Naive thymus-derived CD4-positive, alpha-beta T cell (primary cell): ENCODE measurements at regions not wholly inside any gene's neighbourhood (a gene's known extent, or its start where the extent isn't known, plus 50 kb on each side); places are given as distances from the start of the nearest gene placed in this dataset.

Experiments
- ATAC-seq: fragments of 150-1000 bp; cut with Tn5 transposase; 2 replicates; pipeline ENCODE4 v1.10.0; 2021; ENCODE audit warnings: mild to moderate bottlenecking, moderate library complexity
- CTCF ChIA-PET: fragments of 350-600 bp; sonication (Branson Sonifier 250); formaldehyde crosslinking; loops from one replicate; lab custom pipeline; 2021; ENCODE audit warnings: antibody characterized with exemption; lab: Charles Lee
- POLR2A ChIA-PET: fragments of 350-600 bp; sonication (Branson Sonifier 250); formaldehyde crosslinking; loops from one replicate; lab custom pipeline; 2021; ENCODE audit warnings: antibody characterized with exemption, inconsistent platforms; lab: Charles Lee
- DNase-seq, 9 donors: peaks; one replicate each; pipeline versions ENCODE4 v3.0.0 to v3.0.0-alpha.2; 2020 to 2022; ENCODE audit warnings: mixed read lengths in 1 of 9
- H3K27ac ChIP-seq: one replicate; pipeline ENCODE4 v1.7.0; 2013; ENCODE audit warnings: mild to moderate bottlenecking, low read depth, low read length, moderate library complexity
- H3K27me3 ChIP-seq, 2 donors: one replicate each; pipeline ENCODE4 v1.7.0; 2013; ENCODE audit warnings: low read length in 2 of 2, mild to moderate bottlenecking in 2 of 2, moderate library complexity in 2 of 2; ENCODE audit not compliant: control insufficient read depth in 2 of 2, insufficient read depth in 2 of 2
- H3K36me3 ChIP-seq, 3 experiments: 1 replicate in 2 of 3; 2 replicates in 1 of 3; pipeline ENCODE4 v1.7.0; 2013; ENCODE audit warnings: low read length in 3 of 3, mild to moderate bottlenecking in 3 of 3, moderate library complexity in 1 of 3; ENCODE audit not compliant: insufficient read depth in 3 of 3, control insufficient read depth in 2 of 3
- H3K4me1 ChIP-seq, 2 donors: one replicate each; pipeline ENCODE4 v1.7.0; 2013; ENCODE audit warnings: low read length in 2 of 2, mild to moderate bottlenecking in 2 of 2, moderate library complexity in 1 of 2; ENCODE audit not compliant: control insufficient read depth in 2 of 2, insufficient read depth in 2 of 2
- H3K4me3 ChIP-seq: 2 replicates; pipeline ENCODE4 v1.7.0; 2013; ENCODE audit warnings: mild to moderate bottlenecking, low read length
- H3K9me3 ChIP-seq, 3 experiments: 1 replicate in 2 of 3; 2 replicates in 1 of 3; pipeline ENCODE4 v1.7.0; 2013; ENCODE audit warnings: low read length in 3 of 3; ENCODE audit not compliant: control insufficient read depth in 2 of 3
- H3K27ac Mint-ChIP-seq, 9 donors: one replicate each; pipeline ENCODE4 v1.8.0; 2020 to 2022; ENCODE audit warnings: mixed read lengths in 9 of 9, mild to moderate bottlenecking in 8 of 9, moderate library complexity in 5 of 9, inconsistent platforms in 2 of 9
- H3K27me3 Mint-ChIP-seq, 5 donors: one replicate each; pipeline ENCODE4 v1.8.0; 2021 to 2022; ENCODE audit warnings: mixed read lengths in 5 of 5, mild to moderate bottlenecking in 1 of 5
- H3K36me3 Mint-ChIP-seq, 5 donors: one replicate each; pipeline ENCODE4 v1.8.0; 2020 to 2022; ENCODE audit warnings: mixed read lengths in 5 of 5, mild to moderate bottlenecking in 3 of 5, inconsistent platforms in 1 of 5
- H3K4me1 Mint-ChIP-seq, 7 donors: one replicate each; pipeline ENCODE4 v1.8.0; 2020 to 2022; ENCODE audit warnings: mixed read lengths in 7 of 7, mild to moderate bottlenecking in 3 of 7, inconsistent platforms in 1 of 7
- H3K4me3 Mint-ChIP-seq, 10 donors: one replicate each; pipeline ENCODE4 v1.8.0; 2020 to 2022; ENCODE audit warnings: mild to moderate bottlenecking in 10 of 10, mixed read lengths in 10 of 10, moderate library complexity in 6 of 10, inconsistent platforms in 2 of 10
- H3K9me3 Mint-ChIP-seq, 11 donors: one replicate each; pipeline ENCODE4 v1.8.0; 2020 to 2022; ENCODE audit warnings: mixed read lengths in 11 of 11, mild to moderate bottlenecking in 4 of 11, inconsistent platforms in 1 of 11, moderate library complexity in 1 of 11
- intact Hi-C, 2 donors: fragments of 100-400 bp; cut with micrococcal nuclease; formaldehyde crosslinking; loops; one replicate each; pipeline ENCODE4 v1.15.1; 2023

DNA sequence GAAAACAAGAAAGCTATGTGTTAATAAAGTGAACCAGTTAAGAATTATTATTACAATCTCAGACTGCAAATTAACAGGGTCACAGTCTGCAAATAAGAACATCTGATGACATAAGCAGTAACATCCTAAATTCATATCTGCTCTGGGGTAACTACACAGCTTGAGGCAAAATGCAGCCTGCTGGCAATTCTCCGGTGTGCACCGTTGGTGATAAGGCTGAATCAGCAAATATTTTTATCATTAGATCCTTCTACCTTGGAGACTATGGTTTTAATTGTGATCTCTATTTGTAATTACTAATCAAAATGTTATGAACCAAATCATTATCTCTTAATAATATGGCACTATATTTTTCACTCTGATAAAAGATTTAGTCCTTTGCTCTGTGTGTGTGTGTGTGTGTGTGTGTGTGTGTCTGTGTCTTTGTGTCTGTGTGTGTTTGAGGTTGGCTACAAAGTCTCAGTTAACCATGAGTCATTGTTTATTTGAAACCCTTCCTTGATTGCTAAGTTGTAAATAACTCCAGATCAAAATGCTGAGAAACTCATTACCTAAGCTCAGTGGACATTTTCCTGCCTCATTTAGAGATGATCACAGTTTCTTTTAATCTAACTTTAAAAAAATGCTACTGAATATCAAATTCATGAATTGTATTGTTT, 442.6 kb downstream of the GXYLT1 start:
- no peaks in the 10 kb centered on the region for H3K27me3 ChIP-seq
- H3K27ac ChIP-seq = no peak overlapping the region
- Mint-ChIP-seq H3K27me3 (no peaks in the 10 kb centered on the region), H3K36me3 (no peaks in the 10 kb centered on the region), H3K4me1 (peaks cover 0 to 1% (median 0%) of the 10 kb centered on the region in 7 donors), H3K27ac (no peak overlapping the region), H3K4me3 (no peak overlapping the region), H3K9me3 (peaks cover 0 to 3% (median 0%) of the 10 kb centered on the region in 11 donors)
- H3K4me1 ChIP-seq = no peaks in the 10 kb centered on the region
- intact Hi-C loops = no loop called here
- H3K4me3 ChIP-seq = no peak overlapping the region
- ATAC-seq (no peak), DNase-seq (no peak)
- H3K36me3 ChIP-seq = no peaks in the 10 kb centered on the region
- POLR2A ChIA-PET = no interaction called here
- CTCF ChIA-PET = no interaction called here
- H3K9me3 ChIP-seq = no peaks in the 10 kb centered on the region

DNA sequence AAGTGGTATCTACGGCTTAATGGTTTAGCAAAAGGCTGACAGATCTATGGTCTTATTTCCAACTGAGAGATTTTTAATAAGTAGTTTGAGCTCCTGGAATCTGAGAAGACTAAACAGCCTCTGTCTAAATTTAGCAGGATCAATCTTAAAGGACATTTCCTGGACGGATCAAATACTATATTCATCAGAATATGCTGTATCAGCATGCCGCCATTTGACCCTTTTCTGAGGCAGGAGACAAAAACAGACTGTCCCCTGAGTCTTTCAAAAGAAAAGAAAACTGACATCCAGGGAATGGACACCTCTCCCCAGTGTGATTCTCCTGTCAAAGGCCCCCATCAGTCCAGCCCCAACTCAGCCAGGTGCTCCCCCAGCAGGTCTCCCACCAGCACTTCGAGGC, 443.7 kb downstream of the GXYLT1 start:
- no peak overlapping the region for H3K4me3 Mint-ChIP-seq
- Histone ChIP-seq H3K27ac (no peak overlapping the region), H3K9me3 (no peaks in the 10 kb centered on the region), H3K4me1 (no peaks in the 10 kb centered on the region), H3K4me3 (no peak overlapping the region), H3K36me3 (no peaks in the 10 kb centered on the region), H3K27me3 (no peaks in the 10 kb centered on the region)
- no peak for DNase-seq
- peaks cover 0 to 1% (median 0%) of the 10 kb centered on the region in 7 donors for H3K4me1 Mint-ChIP-seq
- no peak overlapping the region for H3K27ac Mint-ChIP-seq
- no peaks in the 10 kb centered on the region for H3K27me3 Mint-ChIP-seq
- H3K9me3 Mint-ChIP-seq = peaks cover 0 to 3% (median 0%) of the 10 kb centered on the region in 11 donors
- no peak for ATAC-seq
- ChIA-PET CTCF (no interaction called here), POLR2A (no interaction called here)
- no peaks in the 10 kb centered on the region for H3K36me3 Mint-ChIP-seq
- intact Hi-C loops = no loop called here

GRCh38 chr12:41699658-41700057, 445.0 kb downstream of the GXYLT1 start:
- no peak overlapping the region for H3K27ac ChIP-seq
- no peaks in the 10 kb centered on the region for H3K36me3 ChIP-seq
- ChIA-PET CTCF (no interaction called here), POLR2A (no interaction called here)
- peaks cover 0 to 3% (median 0%) of the 10 kb centered on the region in 11 donors for H3K9me3 Mint-ChIP-seq
- no peaks in the 10 kb centered on the region for H3K4me1 ChIP-seq
- no peak overlapping the region for H3K4me3 ChIP-seq
- no peaks in the 10 kb centered on the region for H3K27me3 Mint-ChIP-seq
- peaks cover 0 to 1% (median 0%) of the 10 kb centered on the region in 7 donors for H3K4me1 Mint-ChIP-seq
- intact Hi-C loops = no loop called here
- DNase-seq (no peak), ATAC-seq (no peak)
- H3K36me3 Mint-ChIP-seq = no peaks in the 10 kb centered on the region
- no peaks in the 10 kb centered on the region for H3K27me3 ChIP-seq
- no peak overlapping the region for H3K27ac Mint-ChIP-seq
- H3K4me3 Mint-ChIP-seq = no peak overlapping the region
- H3K9me3 ChIP-seq = no peaks in the 10 kb centered on the region

DNA sequence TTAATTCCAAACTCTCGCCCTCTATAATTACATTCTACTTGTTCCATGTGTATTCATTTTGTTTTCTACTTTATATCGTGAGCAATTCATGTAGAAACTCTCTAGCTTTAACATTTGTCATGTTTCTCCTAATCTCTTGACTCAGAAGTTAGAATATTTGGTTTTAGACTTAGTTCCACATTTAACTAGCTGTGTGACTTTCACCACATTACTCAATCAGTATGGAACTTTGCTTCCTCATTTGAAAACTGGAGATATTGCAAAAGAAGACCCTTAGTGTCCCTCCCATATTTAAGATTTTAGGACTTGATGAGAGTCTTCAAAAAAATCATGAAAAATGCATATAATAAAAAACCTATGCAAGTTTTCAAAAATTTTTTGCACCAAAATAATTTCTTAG, 447.5 kb downstream of the GXYLT1 start:
- Mint-ChIP-seq H3K4me1 (no peaks in the 10 kb centered on the region), H3K27ac (no peak overlapping the region), H3K27me3 (no peaks in the 10 kb centered on the region), H3K9me3 (peaks cover 0 to 3% (median 0%) of the 10 kb centered on the region in 11 donors), H3K4me3 (no peak overlapping the region), H3K36me3 (no peaks in the 10 kb centered on the region)
- peak; percentile 38 for ATAC-seq
- no peak for DNase-seq
- ChIA-PET CTCF (no interaction called here), POLR2A (no interaction called here)
- Histone ChIP-seq H3K27ac (no peak overlapping the region), H3K9me3 (no peaks in the 10 kb centered on the region), H3K36me3 (no peaks in the 10 kb centered on the region), H3K4me3 (no peak overlapping the region), H3K4me1 (no peaks in the 10 kb centered on the region), H3K27me3 (no peaks in the 10 kb centered on the region)
- intact Hi-C loops = no loop called here

GRCh38 chr12:41684997-41685396, 459.7 kb downstream of the GXYLT1 start:
- Mint-ChIP-seq H3K9me3 (peaks cover 0 to 4% (median 0%) of the 10 kb centered on the region in 11 donors), H3K4me1 (no peaks in the 10 kb centered on the region), H3K36me3 (no peaks in the 10 kb centered on the region), H3K27ac (no peak overlapping the region), H3K4me3 (no peak overlapping the region), H3K27me3 (peaks cover 0 to 10% (median 4%) of the 10 kb centered on the region in 5 donors)
- ChIA-PET CTCF (no interaction called here), POLR2A (no interaction called here)
- no peak overlapping the region for H3K4me3 ChIP-seq
- DNase-seq (no peak), ATAC-seq (no peak)
- H3K9me3 ChIP-seq = no peaks in the 10 kb centered on the region
- intact Hi-C loops = loop anchor here in 1 of 2 donors (5.0 kb wide), 1 partner anchor 337 kb away; no protein-coding TSS in a partner anchor
- no peaks in the 10 kb centered on the region for H3K36me3 ChIP-seq
- no peak overlapping the region for H3K27ac ChIP-seq
- H3K27me3 ChIP-seq = no peaks in the 10 kb centered on the region
- no peaks in the 10 kb centered on the region for H3K4me1 ChIP-seq

DNA sequence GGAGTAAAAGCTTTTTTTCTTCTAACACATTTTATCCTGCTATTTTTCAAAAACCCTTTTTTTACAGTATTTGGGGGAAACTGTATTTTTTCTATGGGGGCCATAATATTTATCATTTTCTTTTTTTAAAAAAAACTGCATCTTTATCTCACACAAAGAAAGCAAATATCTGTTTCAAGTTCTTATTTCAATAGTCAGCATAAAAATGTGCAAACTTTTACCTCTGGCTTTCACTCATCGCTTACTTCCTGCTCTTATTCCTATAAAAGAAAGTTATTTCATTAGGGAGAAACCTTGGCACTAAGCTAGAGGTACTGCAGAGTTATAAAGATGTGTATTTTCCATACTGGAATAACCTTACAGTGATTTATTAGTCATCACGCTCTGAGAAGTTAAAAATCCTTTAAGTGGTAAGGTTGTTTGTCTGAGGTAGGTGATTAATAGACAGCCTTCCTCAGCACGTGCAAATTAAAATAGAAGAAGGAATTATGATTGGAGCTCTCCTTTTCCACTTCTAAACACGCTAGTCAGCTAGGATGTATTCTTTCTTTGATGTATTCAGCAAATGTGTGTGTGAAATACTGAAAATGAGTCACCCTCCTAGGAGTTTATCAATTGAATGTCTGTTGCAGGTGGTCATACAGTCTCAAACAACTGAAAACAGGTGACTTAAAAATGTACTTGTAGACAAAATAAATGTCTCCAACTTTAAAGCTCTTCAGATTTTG, 461.0 kb downstream of the GXYLT1 start:
- no peak overlapping the region for H3K27ac Mint-ChIP-seq
- peaks cover 0 to 7% (median under 1%) of the 10 kb centered on the region in 11 donors for H3K9me3 Mint-ChIP-seq
- H3K27me3 ChIP-seq = no peaks in the 10 kb centered on the region
- H3K27me3 Mint-ChIP-seq = peaks cover 0 to 10% (median 4%) of the 10 kb centered on the region in 5 donors
- intact Hi-C loops = no loop called here
- ATAC-seq = no peak
- no peaks in the 10 kb centered on the region for H3K4me1 ChIP-seq
- no peak for DNase-seq
- H3K4me3 Mint-ChIP-seq = no peak overlapping the region
- no peak overlapping the region for H3K27ac ChIP-seq
- no peak overlapping the region for H3K4me3 ChIP-seq
- H3K4me1 Mint-ChIP-seq = no peaks in the 10 kb centered on the region
- H3K36me3 Mint-ChIP-seq = no peaks in the 10 kb centered on the region
- ChIA-PET CTCF (interaction anchor here (0.6 kb wide), 1 partner anchor 668 kb away, joined by 5 read pairs; no protein-coding TSS in a partner anchor), POLR2A (no interaction called here)
- H3K36me3 ChIP-seq = no peaks in the 10 kb centered on the region
- no peaks in the 10 kb centered on the region for H3K9me3 ChIP-seq
